Mucosa of descending colon (tissue), 3 donors: ENCODE measurements at regions not wholly inside any gene's neighbourhood (a gene's known extent, or its start where the extent isn't known, plus 50 kb on each side); places are given as distances from the start of the nearest gene placed in this dataset.

Source experiments
- ATAC-seq: fragments of 200-7000 bp; cut with Tn5 transposase; one replicate; pipeline ENCODE4 v1.9.1; 2020; ENCODE audit warnings: mild to moderate bottlenecking, moderate library complexity
- DNase-seq, 3 donors: peaks; one replicate each; pipeline ENCODE4 v3.0.0-alpha.2; 2020
- H3K36me3 ChIP-seq: fragments of 200-600 bp; one replicate; pipeline ENCODE4 v1.8.0; 2021; ENCODE audit warnings: low read depth, mild to moderate bottlenecking
- H3K4me1 ChIP-seq: fragments of 200-600 bp; one replicate; pipeline ENCODE4 v1.8.0; 2021; ENCODE audit warnings: low read depth, mild to moderate bottlenecking
- H3K4me3 ChIP-seq: fragments of 200-600 bp; one replicate; pipeline ENCODE4 v1.8.0; 2021; ENCODE audit warnings: mild to moderate bottlenecking
- H3K9me3 ChIP-seq: fragments of 200-600 bp; one replicate; pipeline ENCODE4 v1.8.0; 2021; ENCODE audit warnings: mild to moderate bottlenecking
- CTCF ChIP-seq: fragments of 200-600 bp; IDR thresholded peaks from one replicate; pipeline ENCODE4 v1.8.0; 2022; ENCODE audit warnings: antibody characterized with exemption, mild to moderate bottlenecking
- intact Hi-C, 2 donors: fragments of 100-400 bp; cut with DNase I in 1 of 2; cut with micrococcal nuclease in 1 of 2; formaldehyde crosslinking; loops; one replicate each; pipeline versions ENCODE4 v1.11.0 to v1.11.1; 2022; cut with DNase I, micrococcal nuclease
- donor health status: DM: no; HTN: no; CAD: no; lungs with moderate emphysema.
- donor health status: DM: no; HTN: no; CAD: no.
- donor health status: DM: no; HTN: yes; CAD: no.

DNA sequence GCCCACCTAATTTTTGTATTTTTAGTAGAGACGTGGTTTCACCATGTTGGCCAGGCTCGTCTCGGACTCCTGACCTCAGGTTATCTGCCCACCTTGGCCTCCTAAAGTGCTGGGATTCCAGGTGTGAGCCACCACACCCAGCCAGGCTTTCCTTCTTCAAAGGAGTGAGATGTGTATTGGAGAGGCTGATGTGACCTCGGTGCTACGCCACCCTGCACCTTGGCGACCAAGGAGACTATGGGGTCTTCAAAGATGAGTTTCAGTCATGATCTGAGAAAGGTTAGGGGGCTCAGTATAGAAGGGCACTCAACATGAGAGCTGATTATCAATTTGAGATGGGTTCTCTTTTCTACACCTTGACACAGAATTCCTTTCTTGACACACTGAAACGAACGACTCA is 284.2 kb upstream of the WWC1 start:
- Histone ChIP-seq H3K36me3 (no peaks in the 10 kb centered on the region), H3K4me3 (no peak overlapping the region), H3K4me1 (no peaks in the 10 kb centered on the region), H3K9me3 (no peaks in the 10 kb centered on the region)
- no peak for TF ChIP-seq CTCF
- ATAC-seq (no peak), DNase-seq (no peak)
- intact Hi-C loops = no loop called here

DNA sequence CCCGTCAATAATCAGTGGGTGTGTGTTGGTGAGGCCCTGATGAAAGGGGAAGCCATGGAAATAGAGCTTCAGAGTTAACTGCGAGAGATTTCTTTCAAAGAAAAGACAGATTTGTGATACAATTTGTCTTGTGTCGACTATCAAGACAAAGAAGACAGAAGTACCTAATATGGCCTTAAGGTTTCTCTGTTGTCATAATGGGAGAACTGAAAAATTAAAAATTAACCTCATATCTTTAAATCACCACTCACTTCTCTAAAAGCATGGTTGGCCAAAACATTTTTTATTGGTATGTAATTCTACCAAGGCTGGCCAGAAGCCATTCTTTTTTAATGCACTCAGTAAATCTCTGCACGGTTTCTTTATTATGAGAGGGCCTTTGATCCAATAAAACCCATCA is 282.9 kb upstream of the WWC1 start:
- Histone ChIP-seq H3K4me3 (no peak overlapping the region), H3K9me3 (no peaks in the 10 kb centered on the region), H3K36me3 (no peaks in the 10 kb centered on the region), H3K4me1 (no peaks in the 10 kb centered on the region)
- DNase-seq (peak in 1 of 3 donors; percentile 3), ATAC-seq (no peak)
- intact Hi-C loops = no loop called here
- no peak for TF ChIP-seq CTCF

- no peaks in the 10 kb centered on the region for H3K4me1 ChIP-seq
- H3K36me3 ChIP-seq = no peaks in the 10 kb centered on the region
- H3K4me3 ChIP-seq = no peak overlapping the region
- no peaks in the 10 kb centered on the region for H3K9me3 ChIP-seq
- intact Hi-C loops = no loop called here
- ATAC-seq (no peak), DNase-seq (no peak)
- TF ChIP-seq CTCF = no peak
Measured at GRCh38 chr5:168011096-168011495, 280.3 kb upstream of the WWC1 start.

DNA sequence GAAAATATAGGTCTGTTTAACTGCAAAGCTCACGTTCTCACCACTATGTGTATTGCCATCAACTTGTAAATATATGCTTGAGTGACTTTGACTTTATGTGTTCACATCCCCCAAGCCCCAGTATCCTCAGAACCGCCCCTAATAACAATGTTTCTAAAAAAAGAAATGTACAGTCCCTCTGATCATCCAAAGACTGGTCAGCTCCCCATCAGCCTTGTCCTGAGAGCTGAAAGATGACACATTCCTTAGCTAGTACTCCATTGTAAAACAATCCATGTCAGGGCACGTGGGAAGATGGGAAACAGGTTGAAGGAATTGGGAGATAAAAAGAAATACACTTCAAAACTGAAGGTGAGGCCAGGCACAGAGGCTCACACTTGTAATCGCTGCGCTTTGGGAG is 279.4 kb upstream of the WWC1 start:
- Histone ChIP-seq H3K4me3 (no peak overlapping the region), H3K4me1 (no peaks in the 10 kb centered on the region), H3K36me3 (no peaks in the 10 kb centered on the region), H3K9me3 (no peaks in the 10 kb centered on the region)
- DNase-seq (no peak), ATAC-seq (no peak)
- intact Hi-C loops = no loop called here
- no peak for TF ChIP-seq CTCF

- Histone ChIP-seq H3K9me3 (no peaks in the 10 kb centered on the region), H3K4me1 (no peaks in the 10 kb centered on the region), H3K4me3 (no peak overlapping the region), H3K36me3 (no peaks in the 10 kb centered on the region)
- no peak for DNase-seq
- intact Hi-C loops = no loop called here
- no peak for TF ChIP-seq CTCF
- ATAC-seq = no peak
Measured at GRCh38 chr5:168013546-168013945, 277.9 kb upstream of the WWC1 start.

DNA sequence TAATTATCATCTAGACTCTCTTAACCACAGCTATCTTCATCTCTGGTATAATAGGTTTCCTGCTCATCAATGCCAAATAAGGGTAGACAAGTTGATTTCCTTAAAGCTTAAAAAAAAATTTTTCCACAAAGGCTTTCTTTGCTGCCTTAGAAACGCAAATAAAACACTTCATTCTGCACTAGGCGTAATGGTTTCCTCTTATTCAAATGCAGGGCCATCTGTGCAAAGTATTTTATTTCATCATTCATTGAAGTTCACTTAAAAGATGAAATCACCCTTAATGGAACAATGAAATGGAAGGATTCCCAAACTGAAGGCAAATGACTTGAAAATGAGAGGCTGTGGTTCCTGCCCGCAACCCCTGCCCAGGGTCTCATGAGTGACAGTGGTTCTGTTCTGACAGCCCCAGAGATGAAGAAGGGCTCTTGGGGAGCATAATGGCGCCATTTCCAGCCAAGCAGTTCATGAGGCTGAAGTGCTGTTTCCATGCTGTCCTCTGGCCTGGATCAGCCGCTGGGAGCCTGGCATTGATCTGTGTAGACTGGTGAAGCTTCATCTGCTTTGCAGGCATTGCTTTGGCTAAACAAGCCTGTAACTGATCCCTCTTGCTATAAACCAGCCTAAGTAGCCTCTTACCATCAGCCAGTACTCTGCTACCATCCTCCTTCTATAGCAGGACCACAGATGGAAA is 276.9 kb upstream of the WWC1 start:
- no peaks in the 10 kb centered on the region for H3K9me3 ChIP-seq
- TF ChIP-seq CTCF = no peak
- H3K4me3 ChIP-seq = no peak overlapping the region
- intact Hi-C loops = no loop called here
- no peaks in the 10 kb centered on the region for H3K4me1 ChIP-seq
- no peak for DNase-seq
- no peak for ATAC-seq
- H3K36me3 ChIP-seq = no peaks in the 10 kb centered on the region
